HEK293T (cell line): ENCODE measurements at regions not wholly inside any gene's neighbourhood (a gene's known extent, or its start where the extent isn't known, plus 50 kb on each side); places are given as distances from the start of the nearest gene placed in this dataset.

Source experiments
- BHLHE40 ChIP-seq: fragments of 450-650 bp; IDR thresholded peaks from 2 replicates; pipeline ENCODE4 v1.6.1; 2016; ENCODE audit warnings: mild to moderate bottlenecking, moderate library complexity, borderline replicate concordance
- CTBP1 ChIP-seq: fragments of 450-650 bp; IDR thresholded peaks from 2 replicates; pipeline ENCODE4 v1.6.1; 2016; ENCODE audit warnings: borderline replicate concordance
- ELF4 ChIP-seq: fragments of 450-650 bp; IDR thresholded peaks from 2 replicates; pipeline ENCODE4 v1.6.1; 2017; ENCODE audit warnings: antibody characterized with exemption
- FOXA1 ChIP-seq: fragments of 450-650 bp; IDR thresholded peaks from 2 replicates; pipeline ENCODE4 v1.6.1; 2016; ENCODE audit warnings: mild to moderate bottlenecking
- FOXK2 ChIP-seq: fragments of 450-650 bp; IDR thresholded peaks from 2 replicates; pipeline ENCODE4 v1.6.1; 2016; ENCODE audit warnings: mild to moderate bottlenecking
- FOXM1 ChIP-seq: fragments of 450-650 bp; IDR thresholded peaks from 2 replicates; pipeline ENCODE4 v1.6.1; 2017; ENCODE audit warnings: mild to moderate bottlenecking, borderline replicate concordance
- L3MBTL2 ChIP-seq: fragments of 450-650 bp; conservative IDR thresholded peaks from 2 replicates; pipeline ENCODE4 v1.6.1; 2016; ENCODE audit warnings: mild to moderate bottlenecking
- LEF1 ChIP-seq: fragments of 450-650 bp; IDR thresholded peaks from 2 replicates; pipeline ENCODE4 v1.6.1; 2017; ENCODE audit warnings: mild to moderate bottlenecking, borderline replicate concordance
- NFRKB ChIP-seq: fragments of 450-650 bp; IDR thresholded peaks from 2 replicates; pipeline ENCODE4 v1.6.1; 2016; ENCODE audit warnings: mild to moderate bottlenecking, moderate library complexity
- SP1 ChIP-seq: fragments of 450-650 bp; IDR thresholded peaks from 2 replicates; pipeline ENCODE4 v1.6.1; 2017
- SUZ12 ChIP-seq: fragments of 450-650 bp; IDR thresholded peaks from 2 replicates; pipeline ENCODE4 v1.6.1; 2016; ENCODE audit warnings: mild to moderate bottlenecking
- TARDBP ChIP-seq: fragments of 450-650 bp; IDR thresholded peaks from 2 replicates; pipeline ENCODE4 v1.6.1; 2016
- ZNF384 ChIP-seq: fragments of 450-650 bp; IDR thresholded peaks from 2 replicates; pipeline ENCODE4 v1.6.1; 2016

DNA sequence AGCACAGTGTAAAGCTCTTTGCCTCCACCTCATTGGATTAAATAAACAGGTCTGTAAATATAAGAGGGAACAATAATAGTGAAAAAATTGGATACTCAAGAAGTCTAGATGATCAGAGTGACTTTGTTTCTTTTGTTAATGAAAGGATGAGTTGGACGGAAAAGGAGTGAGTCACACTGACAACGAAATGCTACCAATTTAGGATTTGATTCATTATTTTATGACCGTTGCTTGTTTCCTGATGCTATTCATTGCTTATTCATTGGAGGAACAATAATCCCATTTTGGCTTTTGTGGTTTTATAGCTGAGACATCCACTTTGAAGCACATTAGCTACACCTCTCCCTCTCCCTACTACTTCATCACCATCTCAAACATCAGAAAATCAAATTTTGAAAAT, 74.4 kb upstream of the DYNLT3 start:
- TF ChIP-seq ELF4 (no peak), FOXM1 (no peak), FOXA1 (no peak), ZNF384 (no peak), SP1 (no peak), BHLHE40 (no peak), CTBP1 (no peak), SUZ12 (no peak), FOXK2 (no peak), L3MBTL2 (no peak), LEF1 (no peak), TARDBP (no peak), NFRKB (no peak)
